Heart left ventricle (tissue), 16 donors: ENCODE measurements at regions not wholly inside any gene's neighbourhood (a gene's known extent, or its start where the extent isn't known, plus 50 kb on each side); places are given as distances from the start of the nearest gene placed in this dataset.

Source experiments
- ATAC-seq, 4 donors: fragments of 200-7000 bp; cut with Tn5 transposase; one replicate each; pipeline ENCODE4 v1.9.1; 2020 to 2022; ENCODE audit warnings: moderate library complexity in 4 of 4, mild to moderate bottlenecking in 3 of 4, moderate number of reproducible peaks in 1 of 4
- DNase-seq, 5 donors: peaks; one replicate each; pipeline ENCODE4 v3.0.0-alpha.2; 2020
- H3K27ac ChIP-seq, 12 donors: fragments of 200-600 bp; sonication (generic) in 4 of 12; one replicate each; pipeline versions ENCODE4 v1.5.0 to v1.8.0; 2016 to 2022; ENCODE audit warnings: mild to moderate bottlenecking in 2 of 12
- H3K27me3 ChIP-seq, 9 donors: fragments of 200-600 bp; sonication (generic) in 2 of 9; one replicate each; pipeline versions ENCODE4 v1.5.1 to v1.8.0; 2016 to 2022; ENCODE audit warnings: mild to moderate bottlenecking in 3 of 9
- H3K36me3 ChIP-seq, 9 donors: fragments of 200-600 bp; sonication (generic) in 2 of 9; one replicate each; pipeline versions ENCODE4 v1.5.0 to v1.8.0; 2018 to 2022; ENCODE audit warnings: mild to moderate bottlenecking in 2 of 9
- H3K4me1 ChIP-seq, 12 donors: fragments of 200-600 bp; sonication (generic) in 4 of 12; one replicate each; pipeline versions ENCODE4 v1.5.0 to v1.8.0; 2016 to 2022; ENCODE audit warnings: mild to moderate bottlenecking in 3 of 12
- H3K4me3 ChIP-seq, 12 donors: fragments of 200-600 bp; sonication (generic) in 4 of 12; one replicate each; pipeline versions ENCODE4 v1.5.0 to v1.8.0; 2017 to 2022; ENCODE audit warnings: mild to moderate bottlenecking in 9 of 12, moderate library complexity in 4 of 12
- H3K9me3 ChIP-seq, 12 donors: fragments of 200-600 bp; sonication (generic) in 4 of 12; one replicate each; pipeline versions ENCODE4 v1.5.0 to v1.8.0; 2016 to 2022; ENCODE audit warnings: mild to moderate bottlenecking in 1 of 12
- CTCF ChIP-seq, 12 donors: fragments of 200-600 bp; sonication (generic) in 4 of 12; IDR thresholded peaks; one replicate each; pipeline versions ENCODE4 v1.5.0 to v1.8.0; 2018 to 2022; ENCODE audit warnings: antibody characterized with exemption in 12 of 12, mild to moderate bottlenecking in 5 of 12
- POLR2A ChIP-seq, 2 donors: fragments of 450-650 bp; IDR thresholded peaks; one replicate each; pipeline ENCODE4 v1.6.1; 2017; ENCODE audit warnings: antibody characterized with exemption in 2 of 2, mild to moderate bottlenecking in 2 of 2, moderate library complexity in 2 of 2
- WGBS, 4 donors: extraction: QIAGEN DNeasy Blood & Tissue Kit in 2 of 4; methylation state at CpG; one replicate each; pipeline versions ENCODE4 v1.1.5 to v1.1.7; 2013 to 2018; 5-methylcytosine and 5-hydroxymethylcytosine counted together
- intact Hi-C, 10 donors: fragments of 100-400 bp; cut with DNase I; formaldehyde crosslinking; loops; one replicate each; pipeline versions ENCODE4 v1.11.1 to v1.14.2; 2022
- donor health status: ischemic (EF 13 %, LVEDD 7.1; RV severe dilation, severe dysfunction).
- donor health status: healthy with polysubstance abuse.
- donor health status: DM: no; HTN: yes; CAD: no.
- donor health status: DM: no; HTN: no; CAD: no.
- donor health status: ischemic (EF 25% LVEDD 6.9; RV normal size, moderate dysfunction).
- donor health status: ischemic (EF 25% LVEDD 5.7; RV mildly dilated, moderate dysfunction).
- donor health status: healthy.
- donor health status: DM: yes; HTN: yes; CAD: no.
- donor health status: ischemic (EF 35%, LVEDD 5.7; RV mildly dilated, moderate dysfunction).
- donor health status: nonischemic (EF 11% LVEDD 7.7; RV severe dilation, severe dysfunction).
- donor health status: DM: yes; HTN: yes; CAD: no.
- donor health status: PGD.
- donor health status: ischemic (EF 29% LVEDD 5.4; RV normal size, mild dysfunction).
- donor health status: nonischemic (EF 23%, LVEDD 6.1; RV moderate dilation, normal function).

GRCh38 chr2:130263606-130264005 lies 65.4 kb upstream of the TUBA3E start:
- H3K27ac ChIP-seq, result no peak overlapping the region
- peaks cover 0 to 29% (median 4%) of the 10 kb centered on the region in 9 donors for H3K27me3 ChIP-seq
- no peak overlapping the region for H3K4me3 ChIP-seq
- intact Hi-C loops, result no loop called here
- H3K36me3 ChIP-seq, result no peaks in the 10 kb centered on the region
- H3K9me3 ChIP-seq, result no peaks in the 10 kb centered on the region
- peak in 1 of 5 donors; percentile 23 for DNase-seq
- WGBS, 4 donors, result 80 to 90% (median 85%) methylated on average over 5 to 7 of the region's 7 CpGs
- TF ChIP-seq CTCF (IDR thresholded peaks at IDR 0.05), result no peak
- TF ChIP-seq POLR2A (IDR thresholded peaks at IDR 0.05), result no peak
- no peaks in the 10 kb centered on the region for H3K4me1 ChIP-seq
- ATAC-seq, result no peak

- Histone ChIP-seq H3K4me3 (no peak overlapping the region), H3K36me3 (no peaks in the 10 kb centered on the region), H3K27me3 (peaks cover 0 to 36% (median 4%) of the 10 kb centered on the region in 9 donors), H3K9me3 (no peaks in the 10 kb centered on the region), H3K27ac (no peak overlapping the region), H3K4me1 (no peaks in the 10 kb centered on the region)
- no peak for ATAC-seq
- 52 to 59% (median 56%) methylated on average over 11 of the region's 11 CpGs for WGBS, 4 donors
- no peak for TF ChIP-seq CTCF (IDR thresholded peaks at IDR 0.05)
- TF ChIP-seq POLR2A (IDR thresholded peaks at IDR 0.05), result no peak
- intact Hi-C loops, result no loop called here
- DNase-seq, result no peak
Observed at GRCh38 chr2:130261970-130262760, 63.9 kb upstream of the TUBA3E start.

- Histone ChIP-seq H3K9me3 (no peaks in the 10 kb centered on the region), H3K27me3 (peaks cover 0 to 41% (median 6%) of the 10 kb centered on the region in 9 donors), H3K27ac (no peak overlapping the region), H3K4me3 (no peak overlapping the region), H3K36me3 (no peaks in the 10 kb centered on the region), H3K4me1 (no peaks in the 10 kb centered on the region)
- intact Hi-C loops, result no loop called here
- TF ChIP-seq CTCF (IDR thresholded peaks at IDR 0.05) (no peak), POLR2A (IDR thresholded peaks at IDR 0.05) (no peak)
- WGBS, 4 donors, result 71 to 81% (median 75%) methylated on average over 10 of the region's 10 CpGs
- DNase-seq (no peak), ATAC-seq (no peak)
Observed at GRCh38 chr2:130261099-130261498, 62.9 kb upstream of the TUBA3E start.

- H3K4me3 ChIP-seq, result no peak overlapping the region
- TF ChIP-seq POLR2A (IDR thresholded peaks at IDR 0.05), result no peak
- TF ChIP-seq CTCF (IDR thresholded peaks at IDR 0.05), result no peak
- H3K36me3 ChIP-seq, result no peaks in the 10 kb centered on the region
- H3K27ac ChIP-seq, result no peak overlapping the region
- no peaks in the 10 kb centered on the region for H3K4me1 ChIP-seq
- no peak for ATAC-seq
- WGBS, 4 donors, result 50 to 60% (median 57%) methylated on average over 4 of the region's 4 CpGs
- intact Hi-C loops, result no loop called here
- peaks cover 0 to 41% (median 9%) of the 10 kb centered on the region in 9 donors for H3K27me3 ChIP-seq
- no peaks in the 10 kb centered on the region for H3K9me3 ChIP-seq
- no peak for DNase-seq
Observed at GRCh38 chr2:130259594-130259993, 61.4 kb upstream of the TUBA3E start.
